SK-N-SH (cell line): ENCODE measurements at regions not wholly inside any gene's neighbourhood (a gene's known extent, or its start where the extent isn't known, plus 50 kb on each side); places are given as distances from the start of the nearest gene placed in this dataset.
"Not testable (repeated sequence)": the region's sequence is repeated elsewhere in the genome, so short reads cannot be mapped to it uniquely, and the experiment has no call there.

Experiments used
- CTCF ChIA-PET: fragments of 300-600, 350-600 bp; formaldehyde crosslinking; extraction: SDS; loops from one replicate; lab custom pipeline; 2021; lab: Yijun Ruan, JAX
- POLR2A ChIA-PET: fragments of 350-600 bp; sonication (Branson Sonifier 250); formaldehyde crosslinking; extraction: SDS; loops from one replicate; lab custom pipeline; 2020; ENCODE audit warnings: antibody characterized with exemption, inconsistent platforms; lab: Yijun Ruan, JAX
- DNase-seq: peaks from one replicate; pipeline ENCODE4 v3.0.0; 2012
- H2AFZ ChIP-seq: fragments of 200-600 bp; sonication (generic); 2 replicates; pipeline ENCODE4 v1.8.1; 2016; ENCODE audit warnings: antibody characterized with exemption, mild to moderate bottlenecking, low read depth
- H3F3A ChIP-seq: fragments of 200-600 bp; sonication (generic); replicated peaks from 2 replicates; pipeline ENCODE3; 2016; ENCODE audit warnings: antibody characterized with exemption, mild to moderate bottlenecking; ENCODE audit not compliant: insufficient read depth
- H3K27ac ChIP-seq, 2 experiments: fragments of 200-500 bp in 1 of 2; fragments of 200-600 bp in 1 of 2; sonication (Bioruptor generic) in 1 of 2; sonication (generic), shearing (Covaris generic) in 1 of 2; 2 replicates each; pipeline versions ENCODE4 v1.5.1 to v1.6.1; 2014 to 2016; ENCODE audit warnings: low read depth in 2 of 2, inconsistent platforms in 1 of 2, low read length in 1 of 2, mild to moderate bottlenecking in 1 of 2, mixed read lengths in 1 of 2
- H3K27me3 ChIP-seq: fragments of 200-600 bp; sonication (generic), shearing (Covaris generic); 2 replicates; pipeline ENCODE4 v1.6.1; 2016; ENCODE audit warnings: mixed run types; ENCODE audit not compliant: insufficient read depth
- H3K36me3 ChIP-seq, 2 experiments: fragments of 200-500 bp in 1 of 2; fragments of 200-600 bp in 1 of 2; sonication (Bioruptor generic) in 1 of 2; sonication (generic) in 1 of 2; replicated peaks in 1 of 2; 2 replicates each; pipeline versions ENCODE3 to v1.5.1; 2014 to 2016; ENCODE audit warnings: low read length in 1 of 2, mild to moderate bottlenecking in 1 of 2; ENCODE audit not compliant: insufficient read depth in 2 of 2, control insufficient read depth in 1 of 2
- H3K4me1 ChIP-seq, 2 experiments: fragments of 200-500 bp in 1 of 2; fragments of 200-600 bp in 1 of 2; sonication (Bioruptor generic) in 1 of 2; sonication (generic), shearing (Covaris generic) in 1 of 2; 2 replicates each; pipeline versions ENCODE4 v1.5.1 to v1.6.1; 2014 to 2016; ENCODE audit warnings: low read depth in 1 of 2, low read length in 1 of 2, mixed run types in 1 of 2; ENCODE audit not compliant: insufficient read depth in 2 of 2, control insufficient read depth in 1 of 2
- H3K4me2 ChIP-seq: fragments of 200-600 bp; sonication (generic), shearing (Covaris generic); 2 replicates; pipeline ENCODE4 v1.6.1; 2017; ENCODE audit warnings: mixed run types
- H3K4me3 ChIP-seq, 2 experiments: fragments of 200-500 bp in 1 of 2; fragments of 200-600 bp in 1 of 2; sonication (Bioruptor generic) in 1 of 2; sonication (generic), shearing (Covaris generic) in 1 of 2; 2 replicates each; pipeline versions ENCODE4 v1.5.1 to v1.8.1; 2014 to 2016; ENCODE audit warnings: low read depth in 2 of 2, inconsistent platforms in 1 of 2, low read length in 1 of 2, mild to moderate bottlenecking in 1 of 2, mixed read lengths in 1 of 2, moderate library complexity in 1 of 2
- H3K79me2 ChIP-seq: fragments of 200-600 bp; sonication (generic); 2 replicates; pipeline ENCODE4 v1.8.1; 2017; ENCODE audit warnings: mild to moderate bottlenecking; ENCODE audit not compliant: insufficient read depth
- H3K9ac ChIP-seq: fragments of 200-600 bp; sonication (generic); 2 replicates; pipeline ENCODE4 v1.6.1; 2017; ENCODE audit warnings: mixed run types
- H3K9me2 ChIP-seq: fragments of 200-600 bp; sonication (generic); 2 replicates; pipeline ENCODE4 v1.6.1; 2017; ENCODE audit warnings: mixed run types
- H3K9me3 ChIP-seq: fragments of 200-600 bp; sonication (generic); 2 replicates; pipeline ENCODE4 v1.6.1; 2017; ENCODE audit warnings: mixed run types, mild to moderate bottlenecking, moderate library complexity
- H4K20me1 ChIP-seq: fragments of 200-600 bp; sonication (generic); 2 replicates; pipeline ENCODE4 v1.6.1; 2017; ENCODE audit warnings: mild to moderate bottlenecking, mixed run types; ENCODE audit not compliant: insufficient read depth
- MEF2A ChIP-seq: IDR thresholded peaks from 2 replicates; pipeline ENCODE4 v1.4.0; 2012; ENCODE audit warnings: low read depth, borderline replicate concordance
- POLR2AphosphoS5 ChIP-seq: IDR thresholded peaks from 2 replicates; pipeline ENCODE4 v1.6.1; 2012; ENCODE audit warnings: low read depth, low read length
- RXRA ChIP-seq: IDR thresholded peaks from 2 replicates; pipeline ENCODE4 v1.4.0; 2012; ENCODE audit warnings: low read depth, mild to moderate bottlenecking, borderline replicate concordance
- TEAD4 ChIP-seq: IDR thresholded peaks from 2 replicates; pipeline ENCODE4 v1.4.0; 2012; ENCODE audit warnings: mild to moderate bottlenecking, borderline replicate concordance; ENCODE audit not compliant: insufficient read depth
- WGBS: methylation state at CpG from one replicate; pipeline ENCODE4 v1.1.6; 2017; ENCODE audit warnings: low lambda C conversion rate; 5-methylcytosine and 5-hydroxymethylcytosine counted together
- TF ChIP-seq, protein P1 (sequence below): IDR thresholded peaks from 2 replicates; pipeline ENCODE4 v1.4.0; 2012; ENCODE audit warnings: low read depth, borderline replicate concordance
- TF ChIP-seq, protein P2 (sequence below): fragments of 150-350 bp; IDR thresholded peaks from 2 replicates; pipeline ENCODE4 v1.6.1; 2016; ENCODE audit warnings: mild to moderate bottlenecking, low read depth, low read length
- TF ChIP-seq, protein P3 (sequence below): fragments of 200-600 bp; sonication (generic); IDR thresholded peaks from 2 replicates; pipeline ENCODE4 v1.6.1; 2017; ENCODE audit warnings: antibody characterized with exemption, mild to moderate bottlenecking, moderate library complexity

DNA sequence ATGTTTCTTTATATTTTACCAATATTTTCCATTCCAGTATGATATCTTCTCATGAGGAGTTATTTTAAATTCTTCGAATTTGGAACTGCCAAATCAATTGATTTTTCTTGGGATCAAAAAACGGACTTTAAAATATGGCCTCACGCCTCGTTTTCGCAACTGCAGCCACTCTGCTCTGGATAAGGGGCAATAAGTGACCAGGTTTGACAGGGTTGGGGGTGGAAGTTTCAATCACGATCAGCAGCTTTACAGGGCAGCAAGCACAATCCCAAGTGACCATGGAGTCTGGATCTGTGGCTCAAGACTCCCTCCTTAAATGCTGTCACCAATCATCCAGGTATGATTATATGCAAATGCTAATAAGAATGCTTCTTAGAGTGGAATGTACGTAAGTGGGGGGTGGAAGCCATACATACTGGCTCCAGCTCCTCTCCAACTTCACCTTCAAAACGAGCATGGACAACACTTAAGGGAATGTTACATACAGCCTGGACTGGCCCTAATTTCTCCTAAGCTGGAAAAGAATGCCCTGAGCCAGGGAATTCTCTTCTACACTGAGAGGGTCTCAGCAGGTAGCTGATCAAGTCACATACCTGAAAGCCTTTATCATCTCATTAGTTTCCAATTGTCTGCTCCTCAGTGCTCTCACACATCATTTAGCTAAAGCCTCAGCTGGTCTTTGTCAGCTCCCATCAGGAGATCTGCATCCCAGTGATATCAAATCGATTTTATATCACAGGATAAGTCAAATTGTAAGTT, 176.9 kb upstream of the DCAF8L1 start:
- WGBS: 5% methylated on average over 9 of the region's 9 CpGs
- CTCF ChIA-PET: no interaction called here

DNA sequence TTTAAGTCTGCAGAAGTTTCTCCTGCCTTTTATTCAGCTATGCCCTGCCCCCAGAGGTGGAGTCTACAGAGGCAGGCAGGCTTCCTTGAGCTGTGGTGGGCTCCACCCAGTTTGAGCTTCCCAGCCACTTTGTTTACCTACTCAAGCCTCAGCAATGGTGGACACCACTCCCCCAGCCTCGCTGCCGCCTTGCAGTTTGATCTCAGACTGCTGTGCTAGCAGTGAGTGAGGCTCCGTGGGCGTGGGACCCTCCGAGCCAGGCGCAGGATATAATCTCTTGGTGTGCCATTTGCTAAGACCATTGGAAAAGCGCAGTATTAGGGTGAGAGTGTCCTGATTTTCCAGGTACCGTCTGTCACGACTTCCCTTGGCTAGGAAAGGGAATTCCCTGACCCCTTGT, 171.0 kb upstream of the DCAF8L1 start:
- 3% methylated on average over 5 of the region's 9 CpGs for WGBS
- H3K27ac ChIP-seq, H3K27me3 ChIP-seq, H3K4me1 ChIP-seq, H3K9me3 ChIP-seq, H3K4me2 ChIP-seq, H3K79me2 ChIP-seq, H3K9me2 ChIP-seq, H3K9ac ChIP-seq, DNase-seq, H3K36me3 ChIP-seq, CTCF ChIA-PET, H3F3A ChIP-seq, H2AFZ ChIP-seq, POLR2A ChIA-PET, H4K20me1 ChIP-seq, H3K4me3 ChIP-seq: not testable (repeated sequence)

More for the DNA sequence above, 176.9 kb upstream of the DCAF8L1 start:
- POLR2A ChIA-PET: no interaction called here
- TF ChIP-seq POLR2AphosphoS5 (no peak), TEAD4 (no peak), RXRA (no peak)
- TF ChIP-seq, protein P1, sequence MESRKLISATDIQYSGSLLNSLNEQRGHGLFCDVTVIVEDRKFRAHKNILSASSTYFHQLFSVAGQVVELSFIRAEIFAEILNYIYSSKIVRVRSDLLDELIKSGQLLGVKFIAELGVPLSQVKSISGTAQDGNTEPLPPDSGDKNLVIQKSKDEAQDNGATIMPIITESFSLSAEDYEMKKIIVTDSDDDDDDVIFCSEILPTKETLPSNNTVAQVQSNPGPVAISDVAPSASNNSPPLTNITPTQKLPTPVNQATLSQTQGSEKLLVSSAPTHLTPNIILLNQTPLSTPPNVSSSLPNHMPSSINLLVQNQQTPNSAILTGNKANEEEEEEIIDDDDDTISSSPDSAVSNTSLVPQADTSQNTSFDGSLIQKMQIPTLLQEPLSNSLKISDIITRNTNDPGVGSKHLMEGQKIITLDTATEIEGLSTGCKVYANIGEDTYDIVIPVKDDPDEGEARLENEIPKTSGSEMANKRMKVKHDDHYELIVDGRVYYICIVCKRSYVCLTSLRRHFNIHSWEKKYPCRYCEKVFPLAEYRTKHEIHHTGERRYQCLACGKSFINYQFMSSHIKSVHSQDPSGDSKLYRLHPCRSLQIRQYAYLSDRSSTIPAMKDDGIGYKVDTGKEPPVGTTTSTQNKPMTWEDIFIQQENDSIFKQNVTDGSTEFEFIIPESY: no peak
- TF ChIP-seq, protein P2, sequence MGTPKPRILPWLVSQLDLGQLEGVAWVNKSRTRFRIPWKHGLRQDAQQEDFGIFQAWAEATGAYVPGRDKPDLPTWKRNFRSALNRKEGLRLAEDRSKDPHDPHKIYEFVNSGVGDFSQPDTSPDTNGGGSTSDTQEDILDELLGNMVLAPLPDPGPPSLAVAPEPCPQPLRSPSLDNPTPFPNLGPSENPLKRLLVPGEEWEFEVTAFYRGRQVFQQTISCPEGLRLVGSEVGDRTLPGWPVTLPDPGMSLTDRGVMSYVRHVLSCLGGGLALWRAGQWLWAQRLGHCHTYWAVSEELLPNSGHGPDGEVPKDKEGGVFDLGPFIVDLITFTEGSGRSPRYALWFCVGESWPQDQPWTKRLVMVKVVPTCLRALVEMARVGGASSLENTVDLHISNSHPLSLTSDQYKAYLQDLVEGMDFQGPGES: no peak
- TF ChIP-seq, all 33 proteins: peak for 0
- Histone ChIP-seq H3K27me3 (no peaks in the 10 kb centered on the region), H3K79me2 (no peaks in the 10 kb centered on the region), H3K4me3 (no peak overlapping the region), H4K20me1 (no peaks in the 10 kb centered on the region), H2AFZ (no peak overlapping the region), H3K36me3 (no peaks in the 10 kb centered on the region), H3K9ac (no peak overlapping the region), H3K9me3 (no peaks in the 10 kb centered on the region; the same call in 1 of the 2 replicates), H3K4me1 (no peaks in the 10 kb centered on the region), H3F3A (no peaks in the 10 kb centered on the region), H3K9me2 (no peaks in the 10 kb centered on the region), H3K27ac (no peak overlapping the region), H3K4me2 (no peak overlapping the region)
- no peak for DNase-seq

DNA sequence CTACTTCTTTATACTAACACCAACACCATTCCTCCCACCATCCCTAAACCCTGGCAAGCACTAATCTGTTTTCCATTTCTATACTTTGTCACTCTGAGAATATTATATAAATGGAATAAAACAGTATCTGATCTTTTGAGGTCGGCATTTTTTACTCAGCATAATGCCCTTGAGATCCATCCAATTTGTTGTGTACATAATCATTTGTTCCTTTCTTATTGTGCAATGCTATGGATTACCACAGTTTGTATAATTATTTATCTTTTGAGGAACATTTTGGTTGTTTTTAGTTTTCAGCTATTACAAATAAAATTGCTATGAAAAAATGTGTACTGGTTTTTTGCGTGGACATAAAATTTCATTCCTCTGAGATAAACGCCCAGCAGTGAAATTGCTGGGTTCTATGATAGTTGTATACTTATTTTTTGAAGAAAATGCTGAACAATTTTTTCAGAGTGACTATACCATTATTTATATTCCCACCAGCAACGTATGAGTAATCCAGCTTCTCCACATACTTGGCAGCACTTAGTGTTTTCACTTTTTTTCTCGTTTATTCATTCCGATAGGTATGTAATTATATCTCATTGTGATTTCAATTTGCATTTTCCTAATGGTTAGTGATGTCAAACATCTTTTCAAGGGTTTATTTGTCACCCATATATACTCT, 154.3 kb upstream of the DCAF8L1 start:
- WGBS: 18% methylated on average over 6 of the region's 6 CpGs
- Histone ChIP-seq H3K4me1 (no peaks in the 10 kb centered on the region), H2AFZ (no peak overlapping the region), H3K9ac (no peak overlapping the region), H3K9me2 (no peaks in the 10 kb centered on the region), H3K27ac (no peak overlapping the region), H3K4me3 (no peak overlapping the region), H3K36me3 (no peaks in the 10 kb centered on the region), H3K4me2 (no peak overlapping the region), H3K79me2 (no peaks in the 10 kb centered on the region), H3K9me3 (no peaks in the 10 kb centered on the region; the same call in 1 of the 2 replicates), H3K27me3 (no peaks in the 10 kb centered on the region), H4K20me1 (no peaks in the 10 kb centered on the region), H3F3A (no peaks in the 10 kb centered on the region)
- TF ChIP-seq, protein P3, sequence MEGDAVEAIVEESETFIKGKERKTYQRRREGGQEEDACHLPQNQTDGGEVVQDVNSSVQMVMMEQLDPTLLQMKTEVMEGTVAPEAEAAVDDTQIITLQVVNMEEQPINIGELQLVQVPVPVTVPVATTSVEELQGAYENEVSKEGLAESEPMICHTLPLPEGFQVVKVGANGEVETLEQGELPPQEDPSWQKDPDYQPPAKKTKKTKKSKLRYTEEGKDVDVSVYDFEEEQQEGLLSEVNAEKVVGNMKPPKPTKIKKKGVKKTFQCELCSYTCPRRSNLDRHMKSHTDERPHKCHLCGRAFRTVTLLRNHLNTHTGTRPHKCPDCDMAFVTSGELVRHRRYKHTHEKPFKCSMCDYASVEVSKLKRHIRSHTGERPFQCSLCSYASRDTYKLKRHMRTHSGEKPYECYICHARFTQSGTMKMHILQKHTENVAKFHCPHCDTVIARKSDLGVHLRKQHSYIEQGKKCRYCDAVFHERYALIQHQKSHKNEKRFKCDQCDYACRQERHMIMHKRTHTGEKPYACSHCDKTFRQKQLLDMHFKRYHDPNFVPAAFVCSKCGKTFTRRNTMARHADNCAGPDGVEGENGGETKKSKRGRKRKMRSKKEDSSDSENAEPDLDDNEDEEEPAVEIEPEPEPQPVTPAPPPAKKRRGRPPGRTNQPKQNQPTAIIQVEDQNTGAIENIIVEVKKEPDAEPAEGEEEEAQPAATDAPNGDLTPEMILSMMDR: no peak
- no peak for TF ChIP-seq MEF2A
- no peak for DNase-seq
- POLR2A ChIA-PET: no interaction called here
- CTCF ChIA-PET: interaction anchor here (0.8 kb wide), 1 partner anchor 9 kb away, joined by 4 read pairs; no protein-coding TSS in a partner anchor
